Peyer's patch (tissue), 4 donors: ENCODE measurements at regions not wholly inside any gene's neighbourhood (a gene's known extent, or its start where the extent isn't known, plus 50 kb on each side); places are given as distances from the start of the nearest gene placed in this dataset.

Experiments
- POLR2A ChIP-seq, 2 donors: fragments of 450-650 bp; IDR thresholded peaks; one replicate each; pipeline ENCODE4 v1.5.1; 2017; ENCODE audit warnings: antibody characterized with exemption in 2 of 2, mild to moderate bottlenecking in 2 of 2, moderate library complexity in 2 of 2
- TF ChIP-seq, protein P1 (sequence below), 6 experiments: fragments of 450-650 bp in 4 of 6; fragments of 200-600 bp in 2 of 6; sonication (generic) in 1 of 6; IDR thresholded peaks; one replicate each; pipeline ENCODE4 v1.5.1; 2017 to 2019; ENCODE audit warnings: antibody characterized with exemption in 6 of 6, mild to moderate bottlenecking in 3 of 6, moderate library complexity in 1 of 6

DNA sequence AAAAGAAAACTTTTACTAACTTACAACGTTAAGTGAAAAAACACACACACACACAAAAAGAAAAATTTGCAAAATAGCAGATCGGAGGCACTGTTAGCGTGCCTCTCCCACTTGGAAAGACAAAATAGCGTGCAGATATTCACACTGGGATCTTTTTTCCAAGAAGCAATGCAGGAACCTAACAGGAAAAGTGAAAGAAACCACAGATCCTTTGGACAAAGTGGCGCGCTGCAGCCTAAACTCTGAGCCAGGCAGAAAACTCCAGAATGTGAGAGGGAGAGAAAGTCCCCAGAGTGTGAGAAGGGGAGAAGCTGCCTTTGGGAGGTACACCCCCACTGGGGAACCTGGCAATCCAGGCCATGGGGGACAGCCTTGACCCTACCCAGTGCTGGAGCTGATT is 70.7 kb upstream of the SERPINE2 start:
- TF ChIP-seq POLR2A (IDR thresholded peaks at IDR 0.05): no peak
- TF ChIP-seq, protein P1, sequence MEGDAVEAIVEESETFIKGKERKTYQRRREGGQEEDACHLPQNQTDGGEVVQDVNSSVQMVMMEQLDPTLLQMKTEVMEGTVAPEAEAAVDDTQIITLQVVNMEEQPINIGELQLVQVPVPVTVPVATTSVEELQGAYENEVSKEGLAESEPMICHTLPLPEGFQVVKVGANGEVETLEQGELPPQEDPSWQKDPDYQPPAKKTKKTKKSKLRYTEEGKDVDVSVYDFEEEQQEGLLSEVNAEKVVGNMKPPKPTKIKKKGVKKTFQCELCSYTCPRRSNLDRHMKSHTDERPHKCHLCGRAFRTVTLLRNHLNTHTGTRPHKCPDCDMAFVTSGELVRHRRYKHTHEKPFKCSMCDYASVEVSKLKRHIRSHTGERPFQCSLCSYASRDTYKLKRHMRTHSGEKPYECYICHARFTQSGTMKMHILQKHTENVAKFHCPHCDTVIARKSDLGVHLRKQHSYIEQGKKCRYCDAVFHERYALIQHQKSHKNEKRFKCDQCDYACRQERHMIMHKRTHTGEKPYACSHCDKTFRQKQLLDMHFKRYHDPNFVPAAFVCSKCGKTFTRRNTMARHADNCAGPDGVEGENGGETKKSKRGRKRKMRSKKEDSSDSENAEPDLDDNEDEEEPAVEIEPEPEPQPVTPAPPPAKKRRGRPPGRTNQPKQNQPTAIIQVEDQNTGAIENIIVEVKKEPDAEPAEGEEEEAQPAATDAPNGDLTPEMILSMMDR (IDR thresholded peaks at IDR 0.05): no peak
